ENCODE measurements at regions not wholly inside any gene's neighbourhood (a gene's known extent, or its start where the extent isn't known, plus 50 kb on each side); places are given as distances from the start of the nearest gene placed in this dataset.

GRCh38 chr21:27108701-27109100, 141.8 kb upstream of the ADAMTS5 start:
- Histone ChIP-seq H3K36me3 (no peaks in the 10 kb centered on the region), H3K27me3 (no peaks in the 10 kb centered on the region), H3K27ac (no peak overlapping the region), H3K4me3 (no peak overlapping the region), H3K9me3 (no peaks in the 10 kb centered on the region), H3K4me1 (no peaks in the 10 kb centered on the region)
- DNase-seq, result no peak
- TF ChIP-seq POLR2A (IDR thresholded peaks at IDR 0.05), result no peak
- no peak for TF ChIP-seq CTCF (IDR thresholded peaks at IDR 0.05)

GRCh38 chr21:27108228-27108627, 141.3 kb upstream of the ADAMTS5 start:
- H3K4me1 ChIP-seq, result no peaks in the 10 kb centered on the region
- no peak overlapping the region for H3K4me3 ChIP-seq
- no peaks in the 10 kb centered on the region for H3K36me3 ChIP-seq
- DNase-seq, result no peak
- no peaks in the 10 kb centered on the region for H3K9me3 ChIP-seq
- no peak for TF ChIP-seq POLR2A (IDR thresholded peaks at IDR 0.05)
- no peak for TF ChIP-seq CTCF (IDR thresholded peaks at IDR 0.05)
- H3K27ac ChIP-seq, result no peak overlapping the region
- no peaks in the 10 kb centered on the region for H3K27me3 ChIP-seq

- H3K4me3 ChIP-seq, result no peak overlapping the region
- H3K27ac ChIP-seq, result no peak overlapping the region
- no peaks in the 10 kb centered on the region for H3K4me1 ChIP-seq
- DNase-seq, result no peak
- no peaks in the 10 kb centered on the region for H3K9me3 ChIP-seq
- no peaks in the 10 kb centered on the region for H3K36me3 ChIP-seq
- TF ChIP-seq POLR2A (IDR thresholded peaks at IDR 0.05), result no peak
- no peak for TF ChIP-seq CTCF (IDR thresholded peaks at IDR 0.05)
- no peaks in the 10 kb centered on the region for H3K27me3 ChIP-seq
Measured at GRCh38 chr21:27104846-27105431, 138.1 kb upstream of the ADAMTS5 start.

GRCh38 chr21:27103768-27104167, 136.9 kb upstream of the ADAMTS5 start:
- Histone ChIP-seq H3K4me1 (no peaks in the 10 kb centered on the region), H3K27me3 (no peaks in the 10 kb centered on the region), H3K36me3 (no peaks in the 10 kb centered on the region), H3K4me3 (no peak overlapping the region), H3K27ac (no peak overlapping the region), H3K9me3 (peaks cover 0 to 2% (median 0%) of the 10 kb centered on the region in 4 donors)
- TF ChIP-seq CTCF (IDR thresholded peaks at IDR 0.05), result no peak
- TF ChIP-seq POLR2A (IDR thresholded peaks at IDR 0.05), result no peak
- DNase-seq, result no peak

GRCh38 chr21:27101523-27101922, 134.6 kb upstream of the ADAMTS5 start:
- no peaks in the 10 kb centered on the region for H3K4me1 ChIP-seq
- H3K27ac ChIP-seq, result no peak overlapping the region
- DNase-seq, result no peak
- TF ChIP-seq CTCF (IDR thresholded peaks at IDR 0.05) (no peak), POLR2A (IDR thresholded peaks at IDR 0.05) (no peak)
- H3K9me3 ChIP-seq, result peaks cover 0 to 3% (median 0%) of the 10 kb centered on the region in 4 donors
- H3K36me3 ChIP-seq, result no peaks in the 10 kb centered on the region
- H3K4me3 ChIP-seq, result no peak overlapping the region
- H3K27me3 ChIP-seq, result no peaks in the 10 kb centered on the region
